Kasumi-1 (cell line): ENCODE measurements at regions not wholly inside any gene's neighbourhood (a gene's known extent, or its start where the extent isn't known, plus 50 kb on each side); places are given as distances from the start of the nearest gene placed in this dataset.

ENCODE experiments used
- DNase-seq, 2 experiments: peaks; one replicate each; lab custom pipeline; 2025; lab: John Stamatoyannopoulos, UW

DNA sequence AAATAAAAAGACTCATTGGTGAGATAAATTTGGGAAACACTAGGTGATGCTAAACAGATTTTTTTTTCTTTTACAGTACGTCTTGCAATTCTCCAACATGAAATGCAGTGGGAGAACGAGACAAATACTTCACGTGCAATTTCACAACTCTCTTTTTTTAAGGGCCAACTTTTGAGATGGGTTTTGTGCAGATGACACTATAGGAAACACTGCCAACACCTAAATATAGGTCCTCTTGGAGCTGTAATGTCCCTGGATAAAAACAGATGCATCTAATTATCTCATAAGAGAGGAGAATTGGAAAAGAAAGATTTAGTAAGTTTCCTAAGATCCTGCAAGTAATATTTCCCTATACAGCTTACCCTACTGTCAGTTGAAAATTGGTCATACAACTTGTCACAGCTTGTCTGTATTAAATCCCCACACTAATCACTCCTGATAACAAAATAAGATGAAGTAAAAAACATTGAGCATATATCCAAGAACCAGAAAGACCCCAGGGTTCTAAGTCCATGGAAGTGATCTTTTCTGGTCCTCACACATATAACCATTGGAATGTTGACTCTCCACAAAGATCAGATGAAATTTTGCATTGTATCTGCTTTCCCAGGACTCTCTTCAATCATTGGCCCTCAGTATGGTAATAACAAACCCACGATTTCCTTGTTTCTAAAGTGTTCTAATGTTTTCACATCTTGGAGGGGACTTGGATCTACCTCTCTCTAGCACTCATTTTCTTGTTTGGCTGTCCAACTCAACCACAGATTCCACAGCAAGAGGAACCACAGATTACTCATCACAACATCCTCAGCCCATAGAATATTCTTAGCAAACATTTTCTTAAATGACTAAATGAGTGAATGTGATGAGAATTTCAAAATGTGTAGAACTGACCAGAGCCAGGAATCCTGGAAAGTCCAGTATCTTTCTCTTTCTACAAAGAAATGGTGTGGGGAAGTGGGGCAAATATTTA, 769.4 kb upstream of the USP15 start:
- peak; percentile 32 to 34 for DNase-seq

- no peak for DNase-seq
Measured at GRCh38 chr12:61502179-61502578, 758.0 kb upstream of the USP15 start.

GRCh38 chr12:61504396-61505080, 755.7 kb upstream of the USP15 start:
- no peak for DNase-seq

DNA sequence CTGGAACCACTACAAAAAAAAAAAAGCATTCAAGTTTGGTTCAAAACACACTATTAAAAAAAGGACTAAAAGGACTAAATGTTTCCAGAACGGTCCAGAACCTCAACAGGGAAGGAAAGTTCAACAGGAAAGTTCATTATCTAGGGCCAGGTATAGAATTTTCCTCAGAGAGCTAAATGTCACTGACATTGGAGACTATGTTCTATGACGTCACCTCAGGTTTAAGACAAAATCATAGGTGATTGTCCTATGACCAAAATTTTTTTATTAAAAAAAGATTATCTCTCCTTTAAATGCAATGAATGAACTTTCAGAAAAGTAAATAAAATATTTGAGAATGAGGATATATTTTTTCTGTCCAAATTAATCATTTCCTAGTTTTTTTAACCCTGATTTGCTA, 746.7 kb upstream of the USP15 start:
- no peak for DNase-seq

- DNase-seq, result no peak
Measured at GRCh38 chr12:61514016-61514415, 746.2 kb upstream of the USP15 start.

GRCh38 chr12:61521258-61521657, 738.9 kb upstream of the USP15 start:
- DNase-seq, result no peak

DNA sequence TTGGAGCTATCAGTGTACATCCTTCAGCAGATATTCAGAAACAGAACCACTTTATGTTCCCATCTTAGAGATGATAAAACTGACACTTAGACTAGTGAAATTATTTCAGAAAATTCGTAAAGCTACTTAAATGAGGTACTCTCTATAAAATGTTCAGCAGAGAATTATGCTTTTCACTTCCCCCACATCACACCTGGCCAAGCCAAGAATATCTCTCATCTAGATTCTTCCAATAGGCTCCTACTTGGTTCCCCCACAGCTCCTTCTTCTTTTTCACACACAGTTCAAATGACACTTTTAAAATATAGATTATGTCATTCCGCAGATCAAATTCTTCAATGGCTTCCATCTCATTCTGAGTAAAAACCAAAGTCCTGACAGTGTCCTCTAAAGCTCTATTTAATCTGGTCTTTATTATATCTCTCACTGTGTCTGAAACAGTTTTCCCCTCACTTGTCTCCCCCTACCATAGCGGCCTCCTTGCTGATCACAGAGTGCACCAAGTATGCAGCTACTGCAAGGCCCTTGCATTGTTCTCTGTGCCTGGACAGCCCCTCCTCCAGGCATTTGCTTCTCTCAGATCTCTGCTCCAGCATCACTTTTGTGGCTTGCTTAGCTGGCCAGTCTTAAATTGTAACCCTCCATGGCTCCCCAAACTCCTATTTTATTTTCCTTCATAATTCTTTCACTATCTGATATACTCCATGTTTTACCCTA, 736.8 kb upstream of the USP15 start:
- no peak for DNase-seq

GRCh38 chr12:61524851-61525250, 735.4 kb upstream of the USP15 start:
- DNase-seq, result no peak

GRCh38 chr12:61525331-61525730, 734.9 kb upstream of the USP15 start:
- no peak for DNase-seq

GRCh38 chr12:61530456-61530855, 729.7 kb upstream of the USP15 start:
- no peak for DNase-seq

- DNase-seq, result no peak
Measured at GRCh38 chr12:61531195-61531594, 729.0 kb upstream of the USP15 start.

DNA sequence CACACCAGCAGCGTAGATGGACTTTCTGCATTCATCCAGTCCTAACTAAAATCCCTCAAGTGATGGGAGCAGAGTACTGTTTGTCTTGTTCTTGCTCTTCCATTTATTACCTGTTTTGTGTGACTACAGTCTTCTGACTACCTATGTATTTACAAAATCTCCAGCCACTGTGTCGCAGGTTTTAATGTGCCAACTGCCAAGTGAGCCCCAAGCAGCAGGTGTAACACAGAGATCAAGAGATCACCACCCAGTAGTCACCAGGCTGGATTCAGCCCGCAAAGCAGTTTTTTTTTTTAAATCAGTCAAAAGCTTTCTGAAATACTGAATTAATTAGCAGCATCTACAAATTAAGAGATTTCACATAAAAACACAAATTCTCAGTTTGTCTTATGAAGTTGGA, 724.1 kb upstream of the USP15 start:
- no peak for DNase-seq

DNA sequence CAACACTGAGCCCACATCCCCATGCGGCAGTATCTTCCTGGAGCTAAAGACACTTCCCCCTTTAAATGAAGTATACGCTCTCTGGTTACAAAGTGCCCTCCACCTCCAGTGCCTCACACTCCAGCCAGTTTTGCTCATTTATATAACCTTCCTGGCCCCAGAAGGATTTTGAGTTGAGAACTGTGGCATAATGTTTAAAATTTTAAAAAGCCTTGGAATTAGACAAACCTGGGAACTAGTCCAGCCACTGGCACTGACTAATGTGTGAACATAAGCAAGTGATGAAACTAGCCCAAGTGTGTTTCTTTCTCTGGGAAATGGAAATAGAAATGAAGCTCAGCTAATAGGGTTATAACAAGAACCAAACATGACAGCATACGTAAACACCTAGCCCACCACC, 723.7 kb upstream of the USP15 start:
- peak in 1 of 2 experiments; percentile 2 for DNase-seq

DNA sequence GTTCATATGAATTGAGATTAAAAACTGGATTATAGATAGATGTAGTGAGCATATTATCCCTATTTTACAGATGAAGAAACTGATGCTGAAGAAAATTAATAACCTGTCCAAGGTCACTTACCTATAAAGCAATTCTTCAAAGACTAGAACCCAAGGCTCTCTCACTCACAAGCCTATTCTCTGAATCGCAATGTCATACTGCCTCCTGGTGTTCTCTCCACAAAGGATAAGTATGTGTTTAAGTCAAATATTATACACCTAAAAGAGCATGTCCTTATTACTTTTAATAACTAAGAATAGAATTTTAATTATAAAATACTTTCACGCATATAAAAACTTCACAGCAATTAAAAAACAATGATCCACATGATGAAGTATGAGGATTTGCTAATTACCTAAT, 721.3 kb upstream of the USP15 start:
- peak; percentile 25 to 42 for DNase-seq

- no peak for DNase-seq
Measured at GRCh38 chr12:61542551-61542950, 717.7 kb upstream of the USP15 start.

- DNase-seq, result peak; percentile 14 to 26
Measured at GRCh38 chr12:61546296-61546695, 713.9 kb upstream of the USP15 start.

- DNase-seq, result no peak
Measured at GRCh38 chr12:61553091-61553490, 707.1 kb upstream of the USP15 start.

GRCh38 chr12:61554268-61555008, 705.8 kb upstream of the USP15 start:
- DNase-seq, result no peak

- no peak for DNase-seq
Measured at GRCh38 chr12:61563665-61564450, 696.3 kb upstream of the USP15 start.

DNA sequence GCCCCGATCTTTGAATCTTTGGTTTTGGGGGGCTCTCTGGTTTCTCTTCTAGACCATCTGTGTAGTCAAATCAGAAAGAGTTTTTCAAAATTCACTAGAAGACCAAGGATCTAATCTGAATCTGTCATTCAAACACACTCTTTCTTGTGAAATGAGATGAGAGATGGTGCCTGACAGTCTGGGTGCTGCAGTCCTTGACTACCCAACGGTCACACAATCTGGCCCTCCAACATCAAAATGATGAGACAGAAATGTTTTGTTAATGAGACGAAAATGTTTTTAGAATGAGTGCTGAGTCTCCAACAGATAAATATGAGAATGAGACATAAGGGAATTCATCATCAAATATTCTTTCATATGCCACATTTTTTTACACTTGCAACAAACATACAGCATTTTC, 695.7 kb upstream of the USP15 start:
- DNase-seq, result no peak

DNA sequence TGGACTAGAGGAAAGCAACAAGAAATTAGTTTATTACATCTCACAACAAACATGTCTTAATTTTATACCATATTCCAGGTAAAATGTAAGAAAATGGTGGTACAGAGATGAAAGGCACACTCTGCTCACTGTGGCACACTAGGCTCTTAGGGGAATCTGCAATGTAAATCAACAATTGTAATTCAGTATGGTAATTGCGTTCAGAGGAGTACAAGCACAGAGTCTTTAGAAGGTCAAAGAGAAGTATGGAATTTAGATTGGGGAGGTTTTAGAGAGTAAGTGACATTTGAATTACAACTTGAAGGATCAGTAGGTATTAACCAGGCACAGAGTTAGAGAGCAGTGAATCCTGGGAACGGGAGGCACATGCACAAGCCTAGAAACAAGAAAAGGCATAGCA, 694.0 kb upstream of the USP15 start:
- DNase-seq, result no peak
